GM12878 (cell line): ENCODE measurements at regions not wholly inside any gene's neighbourhood (a gene's known extent, or its start where the extent isn't known, plus 50 kb on each side); places are given as distances from the start of the nearest gene placed in this dataset.

ENCODE experiments used
- ATAC-seq: fragments of 200-7000 bp; cut with Tn5 transposase; 3 replicates; pipeline ENCODE4 v1.9.1; 2020; ENCODE audit warnings: mild to moderate bottlenecking, moderate library complexity
- BruUV-seq: library from RNA; stranded (reverse); fragments of 400-500 nt; replicated peaks from 2 replicates; lab custom pipeline; 2021; lab: Mats Ljungman, UMichigan
- CTCF ChIA-PET: fragments of 300-600 bp; sonication (Branson Sonifier 250); formaldehyde crosslinking; extraction: SDS; loops from one replicate; lab custom pipeline; 2021; ENCODE audit warnings: inconsistent platforms; lab: Yijun Ruan, JAX
- POLR2A ChIA-PET: fragments of 350-600 bp; formaldehyde crosslinking; extraction: SDS; loops from one replicate; lab custom pipeline; 2021; ENCODE audit warnings: inconsistent platforms; lab: Charles Lee
- RAD21 ChIA-PET: fragments of 300-600 bp; sonication (Branson Sonifier 250); formaldehyde crosslinking; loops from one replicate; lab custom pipeline; 2023; ENCODE audit warnings: antibody characterized with exemption; ENCODE audit not compliant: unreplicated experiment; lab: Charles Lee
- SMC1A ChIA-PET: fragments of 300-600 bp; sonication (Branson Sonifier 250); formaldehyde crosslinking; loops from one replicate; lab custom pipeline; 2023; ENCODE audit not compliant: unreplicated experiment, uncharacterized antibody; lab: Charles Lee
- DNase-seq: peaks from one replicate; pipeline ENCODE4 v3.0.0-alpha.2; 2011; ENCODE audit warnings: low read depth, low spot score
- FAIRE-seq: peaks from 3 replicates; lab custom pipeline; 2011; peaks lifted over from hg19 to GRCh38; lab: Jason Lieb, UNC
- H2AFZ ChIP-seq: 2 replicates; pipeline ENCODE4 v1.6.0; 2011; ENCODE audit warnings: low read depth, low read length, control low read depth; ENCODE audit not compliant: control insufficient read depth
- H3K27ac ChIP-seq: 2 replicates; pipeline ENCODE4 v1.5.1; 2011; ENCODE audit warnings: control low read depth; ENCODE audit not compliant: control insufficient read depth, insufficient read depth
- H3K27me3 ChIP-seq, 2 experiments: replicated peaks in 1 of 2; 2 replicates each; pipeline versions ENCODE4 v1.6.0 to v1.6.1; 2011; ENCODE audit warnings: low read length in 1 of 2; ENCODE audit not compliant: control insufficient read depth in 2 of 2, insufficient read depth in 2 of 2
- H3K36me3 ChIP-seq, 2 experiments: 2 replicates each; pipeline ENCODE4 v1.5.1; 2011; ENCODE audit warnings: low read length in 1 of 2; ENCODE audit not compliant: control insufficient read depth in 2 of 2, insufficient read depth in 2 of 2
- H3K4me1 ChIP-seq: 2 replicates; pipeline ENCODE4 v1.6.1; 2011; ENCODE audit warnings: mild to moderate bottlenecking, low read length, moderate library complexity, mixed read lengths; ENCODE audit not compliant: control insufficient read depth, insufficient read depth
- H3K4me2 ChIP-seq: 2 replicates; pipeline ENCODE4 v1.6.0; 2011; ENCODE audit warnings: control low read depth; ENCODE audit not compliant: control insufficient read depth, insufficient read depth
- H3K4me3 ChIP-seq: fragments of 200-600 bp; sonication (generic); 2 replicates; pipeline ENCODE4 v1.5.1; 2016
- H3K79me2 ChIP-seq: 2 replicates; pipeline ENCODE4 v1.6.0; 2011; ENCODE audit warnings: low read length; ENCODE audit not compliant: control insufficient read depth, insufficient read depth
- H3K9ac ChIP-seq: 2 replicates; pipeline ENCODE4 v1.8.0; 2011; ENCODE audit warnings: low read length, control low read depth, mixed read lengths; ENCODE audit not compliant: control insufficient read depth, insufficient read depth
- H3K9me3 ChIP-seq: replicated peaks from 3 replicates; pipeline ENCODE4 v1.5.1; 2011; ENCODE audit warnings: mild to moderate bottlenecking, low read length; ENCODE audit not compliant: control insufficient read depth, insufficient read depth
- H4K20me1 ChIP-seq: 2 replicates; pipeline ENCODE4 v1.6.0; 2011; ENCODE audit not compliant: control insufficient read depth, insufficient read depth
- ATF3 ChIP-seq: IDR thresholded peaks from 2 replicates; pipeline ENCODE4 v1.6.1; 2011; ENCODE audit warnings: low read depth, mild to moderate bottlenecking, low read length, moderate library complexity, borderline replicate concordance; ENCODE audit errors: extremely low read depth
- CREM ChIP-seq: IDR thresholded peaks from 2 replicates; pipeline ENCODE4 v1.6.1; 2014; ENCODE audit warnings: antibody characterized with exemption, low read depth
- DPF2 ChIP-seq: fragments of 450-650 bp; IDR thresholded peaks from 2 replicates; pipeline ENCODE4 v1.6.1; 2017; ENCODE audit warnings: mild to moderate bottlenecking
- MEF2A ChIP-seq: IDR thresholded peaks from 2 replicates; pipeline ENCODE4 v1.6.1; 2011; ENCODE audit warnings: low read depth, mild to moderate bottlenecking, low read length, moderate library complexity; ENCODE audit not compliant: insufficient read depth
- POLR2AphosphoS2 ChIP-seq: IDR thresholded peaks from 2 replicates; pipeline ENCODE4 v1.6.1; 2011; ENCODE audit warnings: low read depth, mild to moderate bottlenecking, low read length, improper control_type of control experiment, moderate library complexity
- SMC3 ChIP-seq: IDR thresholded peaks from 2 replicates; pipeline ENCODE4 v1.6.1; 2011; ENCODE audit warnings: low read length, improper control_type of control experiment, borderline replicate concordance
- YY1 ChIP-seq: IDR thresholded peaks from 2 replicates; pipeline ENCODE4 v1.6.1; 2011; ENCODE audit warnings: low read depth, mild to moderate bottlenecking, low read length
- WGBS: methylation state at CpG from one replicate; pipeline ENCODE4 v1.1.6; 2016; ENCODE audit warnings: low lambda C conversion rate; ENCODE audit not compliant: insufficient replicate concordance, insufficient coverage; ENCODE audit errors: missing lambda C conversion rate; 5-methylcytosine and 5-hydroxymethylcytosine counted together
- in situ Hi-C: fragments of 300-500 bp; cut with MboI; formaldehyde crosslinking; loops from 9 replicates; pipeline ENCODE4 v1.14.3; 2018; ENCODE audit warnings: mixed read lengths
- intact Hi-C: fragments of 100-400 bp; cut with micrococcal nuclease; formaldehyde crosslinking; loops from one replicate; pipeline ENCODE4 v1.14.2; 2022; ENCODE audit not compliant: unreplicated experiment
- TF ChIP-seq, protein P1 (sequence below): fragments of 450-650 bp; IDR thresholded peaks from 2 replicates; pipeline ENCODE4 v1.6.1; 2017; ENCODE audit warnings: mild to moderate bottlenecking
- TF ChIP-seq, protein P2 (sequence below): fragments of 450-650 bp; formaldehyde crosslinking; IDR thresholded peaks from 2 replicates; pipeline ENCODE4 v1.4.0; 2020; ENCODE audit warnings: mild to moderate bottlenecking, moderate library complexity

- Histone ChIP-seq H2AFZ (no peak overlapping the region), H3K36me3 (no peaks in the 10 kb centered on the region), H3K9me3 (no peaks in the 10 kb centered on the region; the same call in 2 of the 3 replicates)
- intact Hi-C loops: loop anchor here (10.0 kb wide), 1 partner anchor 225 kb away; no protein-coding TSS in a partner anchor
- WGBS: 9% methylated on average over 10 of the region's 10 CpGs
- TF ChIP-seq YY1 (no peak), POLR2AphosphoS2 (no peak)
- TF ChIP-seq, all 136 proteins: peak for 0
- ChIA-PET RAD21 (interaction anchor here (0.9 to 2.6 kb wide), 18 partner anchors 9 to 881 kb away, joined by 3 to 16 read pairs (median 6); no protein-coding TSS in a partner anchor), POLR2A (no interaction called here), CTCF (interaction anchor here (0.5 to 3.2 kb wide), 23 partner anchors 11 to 523 kb away, joined by 3 to 35 read pairs (median 4); no protein-coding TSS in a partner anchor), SMC1A (interaction anchor here (1.0 to 3.1 kb wide), 12 partner anchors 9 to 595 kb away, joined by 3 to 24 read pairs (median 5); no protein-coding TSS in a partner anchor)
- FAIRE-seq: no peak
- no peak overlapping the region for H3K9ac ChIP-seq
- no peaks in the 10 kb centered on the region for H3K79me2 ChIP-seq
- H3K27ac ChIP-seq: no peak overlapping the region
- in situ Hi-C loops: no loop called here
- H3K4me1 ChIP-seq: no peaks in the 10 kb centered on the region
- H3K4me2 ChIP-seq: no peak overlapping the region
- H3K27me3 ChIP-seq: no peaks in the 10 kb centered on the region
- no peak for ATAC-seq
- H4K20me1 ChIP-seq: no peaks in the 10 kb centered on the region
- H3K4me3 ChIP-seq: no peak overlapping the region
- no TSS peak for BruUV-seq
- DNase-seq: no peak
These were observed 190.5 kb downstream of the SEC16B start for GRCh38 chr1:177779166-177779965.

DNA sequence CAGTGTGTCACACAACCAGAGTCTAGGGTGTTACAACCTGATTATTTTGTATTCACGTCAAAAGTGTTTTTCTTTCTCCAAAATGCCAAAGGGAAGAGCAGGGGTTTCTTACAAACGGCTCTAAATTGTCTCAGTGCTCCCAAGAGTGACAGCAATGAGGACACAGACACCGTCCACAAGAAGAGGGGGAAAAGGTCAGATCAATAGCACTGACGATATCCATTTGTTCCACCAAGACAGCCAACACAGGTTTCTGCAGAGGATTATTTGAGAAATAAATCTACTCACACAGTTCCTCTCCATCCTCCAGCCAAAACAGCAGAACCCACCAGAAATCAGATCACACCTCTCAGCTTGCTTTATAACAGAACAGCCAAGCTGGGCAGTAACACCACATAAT lies 193.9 kb downstream of the SEC16B start:
- no TSS peak for BruUV-seq
- intact Hi-C loops: loop anchor here (10.0 kb wide), 1 partner anchor 221 kb away; no protein-coding TSS in a partner anchor
- no peak for FAIRE-seq
- TF ChIP-seq, protein P1, sequence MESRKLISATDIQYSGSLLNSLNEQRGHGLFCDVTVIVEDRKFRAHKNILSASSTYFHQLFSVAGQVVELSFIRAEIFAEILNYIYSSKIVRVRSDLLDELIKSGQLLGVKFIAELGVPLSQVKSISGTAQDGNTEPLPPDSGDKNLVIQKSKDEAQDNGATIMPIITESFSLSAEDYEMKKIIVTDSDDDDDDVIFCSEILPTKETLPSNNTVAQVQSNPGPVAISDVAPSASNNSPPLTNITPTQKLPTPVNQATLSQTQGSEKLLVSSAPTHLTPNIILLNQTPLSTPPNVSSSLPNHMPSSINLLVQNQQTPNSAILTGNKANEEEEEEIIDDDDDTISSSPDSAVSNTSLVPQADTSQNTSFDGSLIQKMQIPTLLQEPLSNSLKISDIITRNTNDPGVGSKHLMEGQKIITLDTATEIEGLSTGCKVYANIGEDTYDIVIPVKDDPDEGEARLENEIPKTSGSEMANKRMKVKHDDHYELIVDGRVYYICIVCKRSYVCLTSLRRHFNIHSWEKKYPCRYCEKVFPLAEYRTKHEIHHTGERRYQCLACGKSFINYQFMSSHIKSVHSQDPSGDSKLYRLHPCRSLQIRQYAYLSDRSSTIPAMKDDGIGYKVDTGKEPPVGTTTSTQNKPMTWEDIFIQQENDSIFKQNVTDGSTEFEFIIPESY: no peak
- no peak for TF ChIP-seq ATF3
- no peak for TF ChIP-seq DPF2
- no peak for TF ChIP-seq SMC3
- TF ChIP-seq CREM: no peak
- TF ChIP-seq, protein P2, sequence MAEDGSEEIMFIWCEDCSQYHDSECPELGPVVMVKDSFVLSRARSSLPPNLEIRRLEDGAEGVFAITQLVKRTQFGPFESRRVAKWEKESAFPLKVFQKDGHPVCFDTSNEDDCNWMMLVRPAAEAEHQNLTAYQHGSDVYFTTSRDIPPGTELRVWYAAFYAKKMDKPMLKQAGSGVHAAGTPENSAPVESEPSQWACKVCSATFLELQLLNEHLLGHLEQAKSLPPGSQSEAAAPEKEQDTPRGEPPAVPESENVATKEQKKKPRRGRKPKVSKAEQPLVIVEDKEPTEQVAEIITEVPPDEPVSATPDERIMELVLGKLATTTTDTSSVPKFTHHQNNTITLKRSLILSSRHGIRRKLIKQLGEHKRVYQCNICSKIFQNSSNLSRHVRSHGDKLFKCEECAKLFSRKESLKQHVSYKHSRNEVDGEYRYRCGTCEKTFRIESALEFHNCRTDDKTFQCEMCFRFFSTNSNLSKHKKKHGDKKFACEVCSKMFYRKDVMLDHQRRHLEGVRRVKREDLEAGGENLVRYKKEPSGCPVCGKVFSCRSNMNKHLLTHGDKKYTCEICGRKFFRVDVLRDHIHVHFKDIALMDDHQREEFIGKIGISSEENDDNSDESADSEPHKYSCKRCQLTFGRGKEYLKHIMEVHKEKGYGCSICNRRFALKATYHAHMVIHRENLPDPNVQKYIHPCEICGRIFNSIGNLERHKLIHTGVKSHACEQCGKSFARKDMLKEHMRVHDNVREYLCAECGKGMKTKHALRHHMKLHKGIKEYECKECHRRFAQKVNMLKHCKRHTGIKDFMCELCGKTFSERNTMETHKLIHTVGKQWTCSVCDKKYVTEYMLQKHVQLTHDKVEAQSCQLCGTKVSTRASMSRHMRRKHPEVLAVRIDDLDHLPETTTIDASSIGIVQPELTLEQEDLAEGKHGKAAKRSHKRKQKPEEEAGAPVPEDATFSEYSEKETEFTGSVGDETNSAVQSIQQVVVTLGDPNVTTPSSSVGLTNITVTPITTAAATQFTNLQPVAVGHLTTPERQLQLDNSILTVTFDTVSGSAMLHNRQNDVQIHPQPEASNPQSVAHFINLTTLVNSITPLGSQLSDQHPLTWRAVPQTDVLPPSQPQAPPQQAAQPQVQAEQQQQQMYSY (CRISPR knock-in tag): no peak
- TF ChIP-seq MEF2A: no peak

More for the DNA sequence above, 193.9 kb downstream of the SEC16B start:
- Histone ChIP-seq H3K4me2 (no peak overlapping the region), H3K79me2 (no peaks in the 10 kb centered on the region), H4K20me1 (no peaks in the 10 kb centered on the region), H3K9ac (no peak overlapping the region), H3K4me1 (no peaks in the 10 kb centered on the region), H3K9me3 (peaks cover 2% of the 10 kb centered on the region; the same call in 2 of the 3 replicates), H3K27ac (no peak overlapping the region), H3K4me3 (no peak overlapping the region), H3K27me3 (no peaks in the 10 kb centered on the region), H3K36me3 (no peaks in the 10 kb centered on the region), H2AFZ (no peak overlapping the region)
- ChIA-PET POLR2A (no interaction called here), SMC1A (interaction anchor here (0.5 to 0.9 kb wide), 2 partner anchors 27 to 84 kb away, joined by 3 read pairs; no protein-coding TSS in a partner anchor), RAD21 (no interaction called here), CTCF (interaction anchor here (1.3 kb wide), 1 partner anchor 170 kb away, joined by 3 read pairs; no protein-coding TSS in a partner anchor)
- 4% methylated on average over 4 of the region's 4 CpGs for WGBS
- no peak for ATAC-seq
- in situ Hi-C loops: no loop called here
- DNase-seq: no peak
